ENCODE measurements at regions not wholly inside any gene's neighbourhood (a gene's known extent, or its start where the extent isn't known, plus 50 kb on each side); places are given as distances from the start of the nearest gene placed in this dataset.

GRCh38 chr4:22253431-22253830 is 262.4 kb downstream of the ADGRA3 start:
- Histone ChIP-seq H3K4me2 (ENCODE audit: low read length) (no peak overlapping the region), H3K9me3 (ENCODE audit: insufficient read depth, low read depth, low read length) (no peaks in the 10 kb centered on the region), H2AFZ (ENCODE audit: insufficient read depth, low read length, poor library complexity) (no peak overlapping the region), H3K18ac (ENCODE audit: low read length) (no peak overlapping the region), H3K27ac (ENCODE audit: low read depth, low read length) (no peak overlapping the region), H2AK5ac (ENCODE audit: low read length) (no peak overlapping the region), H3K14ac (ENCODE audit: low read length) (no peak overlapping the region), H4K91ac (ENCODE audit: low read depth, low read length) (no peak overlapping the region), H3K4me3 (ENCODE audit: low read depth, low read length) (no peak overlapping the region), H3K27me3 (ENCODE audit: insufficient read depth, low read length) (no peaks in the 10 kb centered on the region), H4K8ac (ENCODE audit: low read depth, low read length) (no peak overlapping the region), H2BK12ac (ENCODE audit: low read length) (no peak overlapping the region), H3K23ac (ENCODE audit: low read length) (no peak overlapping the region), H3K9ac (ENCODE audit: low read length) (no peak overlapping the region), H2BK5ac (ENCODE audit: low read depth, low read length, poor library complexity) (no peak overlapping the region), H3K79me1 (ENCODE audit: low read length) (no peaks in the 10 kb centered on the region), H3K4ac (ENCODE audit: low read depth, low read length) (no peak overlapping the region), H3K79me2 (ENCODE audit: control insufficient read depth, insufficient read depth, low read length, poor library complexity) (no peaks in the 10 kb centered on the region), H4K12ac (ENCODE audit: low read depth, low read length) (no peak overlapping the region), H2BK120ac (ENCODE audit: insufficient read depth, low read length, poor library complexity) (no peak overlapping the region), H3K36me3 (ENCODE audit: control insufficient read depth in 1 of 2, insufficient read depth in 2 of 2, low read length in 2 of 2) (no peaks in the 10 kb centered on the region), H3K4me1 (ENCODE audit: control insufficient read depth in 1 of 2, insufficient read depth in 2 of 2, low read length in 2 of 2) (no peaks in the 10 kb centered on the region)
- peak in 1 of 2 donors; percentile 3 for DNase-seq
- no CpG with 5 or more reads among the region's 1 CpG for WGBS (ENCODE audit: extremely low coverage, insufficient coverage, insufficient read length)

DNA sequence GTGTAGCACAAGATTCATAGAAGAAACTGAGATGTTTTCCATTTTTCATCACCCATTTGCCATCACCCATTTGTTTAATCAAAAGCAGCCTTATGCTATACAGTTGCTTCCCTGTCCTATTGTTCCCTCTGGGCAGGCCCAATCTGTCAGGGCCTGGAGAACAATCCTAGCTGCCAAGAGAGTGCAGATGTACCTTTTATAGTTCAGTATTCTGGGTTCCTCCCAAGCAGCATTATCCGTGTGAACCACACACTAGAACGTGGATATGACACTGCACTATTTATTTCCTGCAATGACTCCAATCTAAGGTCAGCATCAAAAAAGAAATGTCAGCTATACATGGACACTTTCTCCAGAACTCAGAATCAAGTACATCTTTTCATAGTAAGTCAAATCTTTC is 269.0 kb downstream of the ADGRA3 start:
- Histone ChIP-seq H4K12ac (ENCODE audit: low read depth, low read length) (no peak overlapping the region), H4K8ac (ENCODE audit: low read depth, low read length) (no peak overlapping the region), H2BK12ac (ENCODE audit: low read length) (no peak overlapping the region), H3K79me1 (ENCODE audit: low read length) (no peaks in the 10 kb centered on the region), H2BK5ac (ENCODE audit: low read depth, low read length, poor library complexity) (no peak overlapping the region), H3K9me3 (ENCODE audit: insufficient read depth, low read depth, low read length) (no peaks in the 10 kb centered on the region), H3K9ac (ENCODE audit: low read length) (no peak overlapping the region), H3K4me1 (ENCODE audit: control insufficient read depth in 1 of 2, insufficient read depth in 2 of 2, low read length in 2 of 2) (no peaks in the 10 kb centered on the region), H4K91ac (ENCODE audit: low read depth, low read length) (no peak overlapping the region), H2BK120ac (ENCODE audit: insufficient read depth, low read length, poor library complexity) (no peak overlapping the region), H2AFZ (ENCODE audit: insufficient read depth, low read length, poor library complexity) (no peak overlapping the region), H3K18ac (ENCODE audit: low read length) (no peak overlapping the region), H3K27ac (ENCODE audit: low read depth, low read length) (no peak overlapping the region), H3K27me3 (ENCODE audit: insufficient read depth, low read length) (no peaks in the 10 kb centered on the region), H2AK5ac (ENCODE audit: low read length) (no peak overlapping the region), H3K4me2 (ENCODE audit: low read length) (no peak overlapping the region), H3K14ac (ENCODE audit: low read length) (no peak overlapping the region), H3K23ac (ENCODE audit: low read length) (no peak overlapping the region), H3K4me3 (ENCODE audit: low read depth, low read length) (no peak overlapping the region), H3K79me2 (ENCODE audit: control insufficient read depth, insufficient read depth, low read length, poor library complexity) (no peaks in the 10 kb centered on the region), H3K4ac (ENCODE audit: low read depth, low read length) (no peak overlapping the region), H3K36me3 (ENCODE audit: control insufficient read depth in 1 of 2, insufficient read depth in 2 of 2, low read length in 2 of 2) (no peaks in the 10 kb centered on the region)
- no CpG with 5 or more reads among the region's 2 CpGs for WGBS (ENCODE audit: extremely low coverage, insufficient coverage, insufficient read length)
- DNase-seq: no peak

DNA sequence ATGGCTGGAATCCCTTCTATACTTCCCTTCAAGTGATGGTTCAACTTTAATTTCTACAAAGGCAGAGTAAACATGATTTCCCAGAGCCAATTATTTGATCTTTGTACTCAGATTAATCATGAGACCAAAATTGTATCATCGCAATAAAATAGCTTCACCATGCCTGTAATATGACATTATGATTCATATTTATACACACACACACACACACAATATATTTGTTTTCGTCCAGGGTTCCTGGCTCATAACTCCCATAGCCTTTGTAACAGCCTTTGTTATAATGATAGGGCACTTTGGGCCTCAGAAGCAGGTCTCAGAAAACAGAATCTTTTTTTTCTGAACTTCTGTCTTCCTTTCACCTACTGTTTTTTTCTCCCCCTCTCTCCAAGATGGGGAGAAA is 270.6 kb downstream of the ADGRA3 start:
- Histone ChIP-seq H3K9ac (ENCODE audit: low read length) (no peak overlapping the region), H3K79me2 (ENCODE audit: control insufficient read depth, insufficient read depth, low read length, poor library complexity) (no peaks in the 10 kb centered on the region), H3K4me1 (ENCODE audit: control insufficient read depth in 1 of 2, insufficient read depth in 2 of 2, low read length in 2 of 2) (no peaks in the 10 kb centered on the region), H3K9me3 (ENCODE audit: insufficient read depth, low read depth, low read length) (no peaks in the 10 kb centered on the region), H3K14ac (ENCODE audit: low read length) (no peak overlapping the region), H4K12ac (ENCODE audit: low read depth, low read length) (no peak overlapping the region), H3K27ac (ENCODE audit: low read depth, low read length) (no peak overlapping the region), H3K79me1 (ENCODE audit: low read length) (no peaks in the 10 kb centered on the region), H2BK12ac (ENCODE audit: low read length) (no peak overlapping the region), H3K27me3 (ENCODE audit: insufficient read depth, low read length) (no peaks in the 10 kb centered on the region), H3K4me3 (ENCODE audit: low read depth, low read length) (no peak overlapping the region), H2AFZ (ENCODE audit: insufficient read depth, low read length, poor library complexity) (no peak overlapping the region), H4K91ac (ENCODE audit: low read depth, low read length) (no peak overlapping the region), H3K36me3 (ENCODE audit: control insufficient read depth in 1 of 2, insufficient read depth in 2 of 2, low read length in 2 of 2) (no peaks in the 10 kb centered on the region), H4K8ac (ENCODE audit: low read depth, low read length) (no peak overlapping the region), H3K23ac (ENCODE audit: low read length) (no peak overlapping the region), H3K4me2 (ENCODE audit: low read length) (no peak overlapping the region), H3K18ac (ENCODE audit: low read length) (no peak overlapping the region), H2BK120ac (ENCODE audit: insufficient read depth, low read length, poor library complexity) (no peak overlapping the region), H3K4ac (ENCODE audit: low read depth, low read length) (no peak overlapping the region), H2AK5ac (ENCODE audit: low read length) (no peak overlapping the region), H2BK5ac (ENCODE audit: low read depth, low read length, poor library complexity) (no peak overlapping the region)
- no peak for DNase-seq
- WGBS (ENCODE audit: extremely low coverage, insufficient coverage, insufficient read length): no CpG with 5 or more reads among the region's 2 CpGs

GRCh38 chr4:22241415-22241814 is 274.5 kb downstream of the ADGRA3 start:
- H2BK120ac ChIP-seq (ENCODE audit: insufficient read depth, low read length, poor library complexity): no peak overlapping the region
- H3K18ac ChIP-seq (ENCODE audit: low read length): no peak overlapping the region
- no peak overlapping the region for H3K4me2 ChIP-seq (ENCODE audit: low read length)
- H3K9me3 ChIP-seq (ENCODE audit: insufficient read depth, low read depth, low read length): no peaks in the 10 kb centered on the region
- no peak for DNase-seq
- H3K23ac ChIP-seq (ENCODE audit: low read length): no peak overlapping the region
- no peak overlapping the region for H2BK12ac ChIP-seq (ENCODE audit: low read length)
- H2BK5ac ChIP-seq (ENCODE audit: low read depth, low read length, poor library complexity): no peak overlapping the region
- H4K12ac ChIP-seq (ENCODE audit: low read depth, low read length): no peak overlapping the region
- no peak overlapping the region for H3K4ac ChIP-seq (ENCODE audit: low read depth, low read length)
- no peak overlapping the region for H2AFZ ChIP-seq (ENCODE audit: insufficient read depth, low read length, poor library complexity)
- H3K14ac ChIP-seq (ENCODE audit: low read length): no peak overlapping the region
- no peak overlapping the region for H4K91ac ChIP-seq (ENCODE audit: low read depth, low read length)
- no peaks in the 10 kb centered on the region for H3K79me2 ChIP-seq (ENCODE audit: control insufficient read depth, insufficient read depth, low read length, poor library complexity)
- H3K4me1 ChIP-seq (ENCODE audit: control insufficient read depth in 1 of 2, insufficient read depth in 2 of 2, low read length in 2 of 2): no peaks in the 10 kb centered on the region
- no CpG with 5 or more reads among the region's 2 CpGs for WGBS (ENCODE audit: extremely low coverage, insufficient coverage, insufficient read length)
- H3K27ac ChIP-seq (ENCODE audit: low read depth, low read length): no peak overlapping the region
- H3K79me1 ChIP-seq (ENCODE audit: low read length): no peaks in the 10 kb centered on the region
- no peak overlapping the region for H3K4me3 ChIP-seq (ENCODE audit: low read depth, low read length)
- no peak overlapping the region for H3K9ac ChIP-seq (ENCODE audit: low read length)
- H4K8ac ChIP-seq (ENCODE audit: low read depth, low read length): no peak overlapping the region
- H3K27me3 ChIP-seq (ENCODE audit: insufficient read depth, low read length): no peaks in the 10 kb centered on the region
- H2AK5ac ChIP-seq (ENCODE audit: low read length): no peak overlapping the region
- no peaks in the 10 kb centered on the region for H3K36me3 ChIP-seq (ENCODE audit: control insufficient read depth in 1 of 2, insufficient read depth in 2 of 2, low read length in 2 of 2)
